HG03135 (cell line): ENCODE measurements at regions not wholly inside any gene's neighbourhood (a gene's known extent, or its start where the extent isn't known, plus 50 kb on each side); places are given as distances from the start of the nearest gene placed in this dataset.

ENCODE experiments used
- ATAC-seq: cut with Tn5 transposase; IDR thresholded peaks from one replicate; pipeline ENCODE4 v1.9.1; 2021; ENCODE audit warnings: mild to moderate bottlenecking, moderate library complexity; ENCODE audit not compliant: unreplicated experiment

DNA sequence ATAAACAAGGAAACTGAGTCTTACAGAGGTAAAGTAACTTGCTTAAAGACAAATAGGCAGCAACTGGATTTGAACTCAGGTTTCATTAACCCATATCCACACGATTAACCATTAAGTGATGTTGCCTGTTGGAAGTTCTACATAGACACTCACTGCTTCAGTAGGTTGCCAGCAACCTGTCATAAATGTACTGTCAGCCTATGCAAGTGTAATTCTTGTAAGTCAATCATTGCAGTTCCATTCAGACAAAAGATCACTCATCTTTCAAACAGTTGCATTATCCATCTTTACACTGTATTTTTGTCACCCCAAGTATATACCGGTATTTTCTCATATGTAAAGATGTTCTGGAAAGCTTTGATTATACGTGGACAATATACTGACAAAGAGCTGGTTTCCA is 676.9 kb upstream of the PCDH20 start:
- ATAC-seq, result no peak

DNA sequence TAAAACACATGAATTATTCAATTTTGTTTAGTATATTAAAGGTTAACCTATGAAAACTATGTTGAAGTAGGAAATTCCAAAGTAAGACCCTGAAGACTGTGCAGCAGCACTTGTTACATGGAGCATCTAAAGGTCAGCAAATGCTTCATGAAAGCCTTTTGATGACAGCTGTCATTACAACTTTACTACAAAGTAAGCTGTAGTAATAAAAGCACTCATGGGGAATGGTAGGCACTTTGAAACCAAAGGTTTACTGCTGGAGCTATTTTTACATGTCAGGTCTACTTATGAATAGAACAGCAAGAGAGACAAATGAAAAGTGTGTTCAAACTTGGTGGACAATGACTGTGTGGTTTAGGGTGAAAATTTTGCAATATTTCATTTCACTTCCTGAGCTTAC is 672.5 kb upstream of the PCDH20 start:
- no peak for ATAC-seq

DNA sequence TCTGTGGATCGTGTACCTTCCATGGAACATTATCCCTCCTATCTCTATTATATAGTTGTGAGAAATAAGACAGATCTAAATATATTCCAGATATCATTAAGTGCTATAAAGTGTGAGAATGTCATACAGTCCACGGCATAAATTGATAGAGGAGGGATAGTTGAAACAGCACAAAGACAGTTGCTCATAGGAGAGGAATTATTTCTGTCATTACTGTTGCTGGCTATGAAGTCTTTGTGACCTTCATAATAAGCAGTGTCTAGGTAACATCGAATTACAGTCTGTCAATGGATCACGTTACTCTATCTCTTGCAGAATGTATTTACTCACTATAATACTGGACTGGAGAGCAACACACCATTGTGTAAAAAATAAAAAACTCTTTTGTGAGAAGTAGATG is 671.5 kb upstream of the PCDH20 start:
- ATAC-seq, result no peak

DNA sequence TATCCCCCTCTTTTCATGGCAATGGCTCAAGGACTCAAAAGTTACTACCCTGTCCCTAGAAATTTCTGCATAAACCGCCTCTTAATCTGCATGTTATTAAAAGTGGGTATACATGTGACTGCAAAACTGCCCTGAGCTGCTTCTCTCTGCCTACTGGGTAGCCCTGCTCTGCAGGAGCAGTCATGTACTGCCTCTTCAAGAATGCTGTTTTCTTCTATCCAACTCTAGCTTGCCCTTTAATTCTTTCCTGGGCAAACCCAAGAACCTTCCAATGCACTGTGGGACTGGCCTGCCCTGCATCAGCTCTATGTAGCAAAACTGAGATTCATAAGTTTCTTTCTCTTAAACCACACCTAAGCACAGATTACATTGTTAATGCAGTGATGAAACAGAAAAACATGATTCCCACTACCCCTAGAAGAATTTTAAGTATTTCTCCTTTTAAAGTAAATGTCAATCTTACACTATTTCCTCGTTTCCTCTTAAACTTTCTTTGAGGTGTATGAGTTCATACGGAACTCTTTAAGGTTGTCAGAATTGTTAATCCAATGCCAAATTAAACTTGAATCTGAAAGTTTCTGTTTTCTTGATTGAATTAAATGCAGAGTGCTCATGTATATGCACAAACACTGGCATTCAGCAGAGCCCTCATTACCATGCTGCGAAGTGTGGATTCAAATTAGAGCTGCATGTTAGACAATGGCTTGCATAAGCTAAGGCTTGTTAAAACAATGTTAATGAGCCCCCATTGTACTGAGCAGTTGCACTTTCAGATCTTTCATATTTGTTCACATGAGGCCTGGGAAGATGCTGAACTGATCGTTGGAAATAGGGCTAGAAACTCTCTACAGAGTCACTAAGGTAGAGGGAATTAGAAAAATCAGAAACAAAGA is 669.9 kb upstream of the PCDH20 start:
- no peak for ATAC-seq

DNA sequence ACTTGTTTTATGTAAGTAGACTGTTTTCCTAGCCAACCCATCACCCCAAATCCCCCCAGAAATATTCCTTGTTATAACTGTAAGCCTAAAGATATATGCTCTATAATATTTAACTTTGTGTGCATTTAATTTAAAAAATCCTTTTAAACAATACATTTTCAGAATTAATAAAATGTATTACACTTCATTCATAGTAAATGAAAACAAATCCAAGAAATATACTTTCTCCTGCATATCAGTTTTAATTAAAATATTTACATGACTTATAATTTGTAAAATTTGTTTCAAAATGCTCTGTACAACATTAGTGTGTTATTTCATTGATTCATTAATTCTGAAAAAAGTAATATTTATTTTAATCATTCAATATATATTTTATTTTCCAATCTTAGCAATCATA is 669.1 kb upstream of the PCDH20 start:
- no peak for ATAC-seq

DNA sequence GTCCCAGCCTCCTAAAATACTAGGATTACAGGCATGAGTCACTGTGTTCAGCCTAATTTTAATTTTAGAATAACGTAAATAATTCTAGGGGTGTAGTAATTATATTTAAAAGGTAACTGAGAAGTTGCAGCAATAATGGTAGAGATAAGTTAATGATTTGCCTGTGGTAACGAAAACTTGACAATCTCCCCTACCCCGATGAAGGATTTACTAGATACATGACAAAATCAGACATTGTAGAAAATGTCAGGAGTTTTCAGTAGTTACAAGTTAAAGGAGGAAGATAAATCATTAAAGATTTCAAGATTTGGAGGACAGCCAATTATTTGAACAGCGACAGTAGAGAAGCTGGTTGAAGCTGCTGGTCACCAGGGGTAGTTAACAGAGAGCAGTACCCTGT is 652.2 kb upstream of the PCDH20 start:
- ATAC-seq, result no peak

DNA sequence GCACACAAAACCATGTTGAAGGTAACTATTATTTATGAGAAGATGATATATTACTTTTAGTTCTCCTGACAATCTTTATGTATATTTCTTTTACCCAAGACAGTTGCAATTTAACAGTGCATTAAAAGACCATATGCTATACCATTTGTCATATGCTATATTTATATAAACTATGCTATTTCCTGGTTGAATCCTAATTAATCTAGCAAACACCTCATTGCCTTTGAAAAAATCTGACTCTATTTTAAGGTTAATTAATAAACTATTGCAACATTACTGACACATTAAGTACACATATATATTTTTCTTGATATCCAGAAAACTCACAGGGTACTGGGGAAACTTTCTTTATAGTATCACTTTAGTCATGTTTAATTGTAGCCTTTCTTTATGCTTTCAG is 649.4 kb upstream of the PCDH20 start:
- no peak for ATAC-seq

DNA sequence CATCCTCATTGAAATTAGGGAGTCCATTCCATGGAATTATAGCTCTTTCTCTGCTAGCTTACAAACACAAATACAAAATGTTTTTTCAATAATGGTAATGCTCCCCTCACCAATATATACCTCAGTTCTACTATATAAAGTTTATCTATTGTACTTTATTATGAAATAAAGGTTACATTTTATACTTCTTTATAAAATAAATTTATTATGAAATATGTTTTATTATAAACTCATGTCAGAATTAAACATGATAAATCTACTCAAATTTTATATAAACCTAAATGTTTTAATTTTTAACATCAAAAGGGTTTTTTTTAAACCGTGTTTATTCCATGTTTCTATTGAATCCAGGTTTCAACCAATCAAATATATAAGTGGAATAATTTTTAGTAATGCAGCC is 646.1 kb upstream of the PCDH20 start:
- ATAC-seq, result no peak

DNA sequence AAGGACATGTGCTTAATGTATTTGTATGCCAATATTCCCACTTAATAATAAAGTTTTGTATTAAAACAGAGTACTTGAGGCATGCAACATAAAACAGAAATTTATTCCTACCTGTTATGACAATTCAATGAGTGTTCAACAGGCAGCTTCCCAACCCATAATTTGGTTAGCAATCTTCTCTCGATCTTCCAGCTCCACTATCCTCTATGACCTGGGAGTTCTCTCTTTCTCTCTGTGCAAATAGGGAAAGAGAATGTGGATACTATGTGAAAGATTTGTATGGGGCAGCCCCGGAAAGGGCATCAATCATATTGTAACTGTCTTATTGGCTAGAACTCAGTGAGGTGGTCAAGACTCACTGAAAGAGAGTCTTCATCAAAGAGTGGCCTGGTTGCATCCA is 644.9 kb upstream of the PCDH20 start:
- no peak for ATAC-seq

DNA sequence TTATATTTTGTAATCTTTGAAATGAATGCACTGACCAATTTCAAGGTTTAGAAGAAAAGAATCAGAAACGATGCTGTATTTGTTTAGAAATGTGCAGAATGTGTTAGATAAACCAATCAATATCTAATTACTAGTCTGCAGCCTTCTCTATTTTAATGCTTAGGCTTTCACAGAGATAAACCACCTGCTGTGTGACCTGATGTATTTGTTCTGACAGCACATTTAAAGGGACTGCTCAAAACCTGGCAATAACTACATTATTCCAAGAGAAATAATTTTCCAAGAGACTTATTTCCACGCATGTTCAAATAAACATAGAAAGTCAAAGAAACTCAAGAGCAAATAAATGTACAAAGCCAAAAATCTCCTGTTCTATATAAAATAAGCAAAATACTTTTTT is 641.6 kb upstream of the PCDH20 start:
- ATAC-seq, result no peak

DNA sequence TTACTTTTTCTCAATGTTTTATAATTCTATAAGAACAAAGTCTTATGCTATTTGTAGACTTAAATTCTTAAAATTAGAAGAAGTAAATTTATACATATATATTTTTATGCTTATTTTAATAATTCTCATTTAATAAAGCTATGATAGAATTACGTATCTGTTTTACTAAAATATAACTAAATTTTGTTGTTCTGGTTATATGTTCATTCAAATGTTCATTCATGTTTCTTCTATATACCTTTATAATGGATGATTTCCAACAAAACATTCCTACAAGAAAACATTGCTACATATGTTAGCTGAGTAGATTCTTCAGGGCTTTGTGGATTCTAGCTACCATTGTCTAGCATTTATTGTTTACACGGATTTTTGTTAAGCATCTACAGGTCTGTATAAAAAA is 634.3 kb upstream of the PCDH20 start:
- no peak for ATAC-seq

DNA sequence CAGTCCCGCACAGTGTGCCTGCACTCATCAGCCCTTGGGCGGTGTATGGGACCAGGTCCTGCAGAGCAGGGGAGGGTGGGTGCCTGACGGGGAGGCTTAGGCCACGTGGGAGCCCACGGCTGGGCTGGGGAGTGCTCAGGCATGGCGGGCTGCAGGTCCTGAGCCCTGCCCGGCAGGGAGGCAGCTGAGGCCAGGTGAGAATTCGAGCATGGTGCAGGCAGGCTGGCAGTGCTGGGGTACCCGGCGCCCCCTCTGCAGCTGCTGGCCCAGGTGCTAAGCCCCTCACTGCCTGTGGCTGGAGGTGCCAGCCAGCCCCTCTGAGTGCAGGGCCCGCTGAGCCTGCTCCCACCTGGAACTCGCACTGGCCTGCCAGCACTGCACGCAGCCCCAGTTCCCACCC is 630.9 kb upstream of the PCDH20 start:
- no peak for ATAC-seq

DNA sequence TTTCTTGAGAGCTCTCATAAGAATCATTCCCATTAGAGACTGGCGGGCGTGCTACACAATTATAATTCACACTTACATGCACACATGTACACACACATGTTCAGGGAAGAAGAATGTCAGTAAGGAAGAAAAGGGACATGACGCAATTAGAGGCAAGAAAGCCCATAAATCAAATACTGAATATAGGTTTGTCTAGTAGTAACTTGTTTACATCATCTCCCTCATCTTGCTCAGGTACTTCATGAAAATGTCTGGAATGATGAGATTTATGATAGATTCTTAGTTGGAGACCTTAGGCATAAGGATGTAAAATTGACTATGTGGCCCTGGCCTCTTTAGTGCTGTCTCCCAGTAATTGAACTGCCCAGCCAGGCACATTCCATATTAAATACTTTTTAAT is 628.0 kb upstream of the PCDH20 start:
- ATAC-seq, result no peak

DNA sequence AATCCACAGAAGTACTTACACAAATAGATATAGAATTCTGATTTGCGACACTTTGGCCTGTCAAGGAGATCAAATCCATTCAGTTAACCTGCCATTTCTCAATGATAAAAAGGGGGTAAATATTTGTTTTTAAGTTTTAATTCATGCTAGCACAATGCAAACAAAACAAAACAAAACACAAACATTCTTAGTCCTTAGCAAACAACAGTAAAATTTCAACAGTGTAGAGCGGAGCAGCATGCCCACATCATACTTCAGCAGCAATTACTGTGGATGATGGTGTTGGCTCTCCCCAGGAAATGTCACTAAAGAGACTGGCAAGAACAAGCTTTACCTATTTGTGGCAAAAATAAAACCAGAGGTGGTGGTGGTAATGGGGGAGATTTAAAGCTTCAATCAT is 625.2 kb upstream of the PCDH20 start:
- no peak for ATAC-seq

DNA sequence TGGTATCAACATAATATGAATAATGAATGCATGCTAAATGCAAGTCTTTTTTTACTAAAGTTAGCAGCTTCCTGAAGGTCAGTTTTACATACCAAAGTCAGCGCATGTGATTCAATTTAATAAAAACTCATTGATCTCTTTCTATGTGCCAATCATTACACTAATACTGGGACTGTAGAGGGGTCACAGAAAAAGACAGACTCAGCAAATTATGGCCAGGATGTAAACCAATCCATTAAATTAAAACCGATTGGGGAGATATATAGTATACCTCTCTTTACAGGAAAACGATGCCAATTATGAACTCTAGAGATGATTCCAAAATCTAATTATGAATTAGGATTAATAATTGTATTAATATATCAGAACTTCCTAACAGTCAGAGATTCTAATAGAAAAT is 624.4 kb upstream of the PCDH20 start:
- ATAC-seq, result no peak

DNA sequence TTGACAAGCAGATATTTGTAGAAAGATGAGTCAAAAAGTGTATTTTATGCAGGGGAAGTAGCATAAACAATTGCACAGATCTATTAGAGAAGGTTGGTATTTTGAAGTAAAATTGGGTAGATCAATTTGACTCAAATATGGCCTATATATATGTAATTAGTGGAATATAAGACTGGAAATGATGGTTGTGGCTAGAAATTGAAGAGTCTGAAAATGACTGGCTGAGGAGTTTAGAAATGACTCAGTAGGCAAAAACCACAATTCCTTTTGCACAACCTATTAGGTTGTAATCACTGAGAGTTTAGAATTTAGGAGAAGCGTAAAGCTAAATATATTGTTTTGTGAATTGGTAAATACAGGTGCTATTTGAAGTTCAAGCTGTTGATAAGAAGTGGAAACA is 622.6 kb upstream of the PCDH20 start:
- no peak for ATAC-seq

DNA sequence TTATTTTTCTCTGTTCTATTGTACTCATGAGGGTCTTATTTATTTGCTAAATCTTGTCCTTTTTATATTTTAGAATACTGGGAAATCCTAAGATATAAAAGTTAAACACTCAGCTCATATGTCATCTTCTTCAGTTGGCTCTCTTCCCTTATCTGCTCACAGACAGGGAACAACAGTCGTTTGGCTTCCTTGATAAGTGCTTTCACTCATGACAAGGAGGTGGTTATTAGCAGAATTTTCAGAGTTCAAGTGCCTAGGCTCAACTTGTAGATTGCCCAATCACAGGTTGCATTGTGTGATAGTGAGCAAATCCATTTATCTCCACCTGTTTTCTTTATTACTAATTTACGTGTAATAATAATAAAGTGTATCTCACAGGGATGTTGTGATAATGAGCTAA is 620.3 kb upstream of the PCDH20 start:
- no peak for ATAC-seq

DNA sequence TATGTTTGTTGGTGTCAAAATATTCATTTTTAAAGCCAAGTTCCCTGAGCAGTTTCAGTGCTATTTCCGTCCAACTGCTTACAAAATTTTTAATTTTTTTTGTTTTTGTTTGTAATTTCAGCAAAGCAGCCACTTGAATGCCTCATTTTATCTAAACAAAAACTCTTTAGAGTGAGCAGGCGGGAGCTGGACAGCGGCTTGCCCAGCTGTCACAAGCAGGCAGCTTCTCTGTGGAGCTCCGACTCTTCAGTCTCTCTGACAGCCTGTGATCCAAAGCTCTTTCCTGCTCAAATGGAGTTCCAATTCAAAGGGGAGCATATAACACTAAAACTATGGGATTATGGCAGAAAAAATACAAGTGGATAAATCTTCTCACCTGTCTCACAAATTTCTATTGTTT is 618.3 kb upstream of the PCDH20 start:
- ATAC-seq, result no peak

DNA sequence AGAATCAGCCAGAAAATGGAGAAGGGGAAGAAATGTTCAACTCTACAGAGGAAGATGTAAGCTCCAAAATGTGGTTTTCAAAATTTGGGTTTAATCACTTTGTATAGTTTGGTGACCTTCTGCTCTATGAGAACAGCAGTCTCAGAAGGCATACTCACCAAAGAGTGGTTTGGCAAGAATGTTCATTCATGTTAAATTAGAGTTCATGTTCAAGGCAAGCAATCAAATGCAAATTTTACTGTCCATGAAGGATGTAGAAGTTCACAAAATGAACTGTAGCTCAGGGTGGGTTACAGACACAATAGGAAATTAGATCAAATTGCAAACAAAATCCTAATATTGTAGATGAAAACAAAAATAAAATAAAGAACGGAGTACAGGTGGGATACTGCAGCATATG is 606.7 kb upstream of the PCDH20 start:
- ATAC-seq, result no peak

DNA sequence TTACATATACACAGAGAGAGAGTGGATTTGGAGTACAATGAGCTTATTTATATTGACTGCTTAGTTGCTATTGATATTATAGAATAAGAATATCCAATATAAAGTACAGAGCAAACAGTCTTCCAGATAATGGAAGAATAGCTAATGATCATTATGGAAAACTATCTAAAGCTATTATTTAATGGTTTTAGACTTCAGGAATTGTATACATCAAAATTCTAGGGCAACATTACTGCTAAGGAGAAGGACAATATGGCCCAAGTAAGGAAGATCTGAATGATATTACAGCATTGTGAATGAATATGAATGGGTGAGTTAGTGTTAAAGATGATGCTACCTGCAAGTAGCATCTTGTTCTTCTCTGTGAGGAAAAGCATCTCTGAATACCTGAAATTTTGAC is 604.2 kb upstream of the PCDH20 start:
- ATAC-seq, result no peak

DNA sequence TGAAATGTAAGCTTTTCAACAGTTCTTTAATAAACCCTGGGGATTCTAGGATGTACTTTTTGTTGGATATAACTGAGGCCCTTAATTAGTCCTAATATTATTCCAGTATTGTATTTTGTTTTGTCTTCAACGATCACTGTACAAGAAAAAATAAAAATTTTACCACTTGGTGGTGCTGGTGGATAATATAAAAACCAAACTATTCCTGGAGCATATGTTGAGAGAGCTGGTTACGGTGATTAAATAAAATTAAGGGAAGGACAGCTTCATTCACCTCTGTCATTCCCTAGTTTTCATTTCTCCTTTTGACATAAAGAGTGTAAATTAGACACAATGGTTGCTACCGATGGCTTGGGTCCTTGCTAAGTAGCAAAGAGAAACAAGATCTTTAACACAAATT is 598.6 kb upstream of the PCDH20 start:
- no peak for ATAC-seq

DNA sequence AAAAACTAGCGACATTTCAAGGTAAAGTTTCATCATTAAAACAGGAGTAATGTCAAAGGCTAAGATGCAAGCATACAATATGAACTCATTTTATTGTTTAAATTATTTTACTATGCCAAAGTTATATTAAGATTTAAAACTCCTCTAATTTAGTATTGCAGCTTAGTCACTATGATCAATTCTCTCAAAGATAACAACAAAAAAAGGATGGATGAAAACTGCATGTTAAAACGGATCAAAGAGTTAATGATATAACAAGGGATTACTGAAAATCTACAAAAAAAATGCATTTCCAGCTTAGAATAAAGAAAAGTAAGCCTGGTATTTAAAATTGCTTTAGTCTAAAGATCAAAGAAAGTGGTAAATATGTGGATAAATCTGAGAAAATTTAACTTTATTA is 587.8 kb upstream of the PCDH20 start:
- no peak for ATAC-seq

DNA sequence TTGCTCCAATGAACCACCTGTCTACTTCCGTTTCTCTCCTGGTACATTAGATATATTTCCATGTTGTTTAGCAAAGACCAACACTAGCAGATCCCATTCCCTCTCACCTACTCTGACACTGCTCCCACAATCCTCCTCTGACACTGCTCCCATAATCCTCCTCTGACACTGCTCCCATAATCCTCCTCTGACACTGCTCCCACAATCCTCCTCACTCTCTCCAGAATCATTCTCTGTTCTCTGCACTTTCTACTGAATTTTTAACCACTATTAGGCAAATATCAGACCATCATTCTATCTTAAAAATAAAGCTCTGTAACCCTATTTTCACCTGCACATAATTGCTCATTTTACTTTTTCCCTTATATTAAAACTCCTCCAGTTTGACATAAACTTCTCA is 578.5 kb upstream of the PCDH20 start:
- ATAC-seq, result no peak
